D721Med (cell line): ENCODE measurements at regions not wholly inside any gene's neighbourhood (a gene's known extent, or its start where the extent isn't known, plus 50 kb on each side); places are given as distances from the start of the nearest gene placed in this dataset.

Experiments used
- DNase-seq: peaks from one replicate; pipeline ENCODE4 v3.0.0; 2011; ENCODE audit warnings: low spot score; ENCODE audit not compliant: insufficient read length
- FAIRE-seq: peaks from 2 replicates; lab custom pipeline; 2011; peaks lifted over from hg19 to GRCh38; lab: Jason Lieb, UNC
- CTCF ChIP-seq: IDR thresholded peaks from 2 replicates; pipeline ENCODE4 v1.5.1; 2012; ENCODE audit warnings: mild to moderate bottlenecking, control low read depth; ENCODE audit not compliant: insufficient read depth; ENCODE audit errors: missing control alignments

DNA sequence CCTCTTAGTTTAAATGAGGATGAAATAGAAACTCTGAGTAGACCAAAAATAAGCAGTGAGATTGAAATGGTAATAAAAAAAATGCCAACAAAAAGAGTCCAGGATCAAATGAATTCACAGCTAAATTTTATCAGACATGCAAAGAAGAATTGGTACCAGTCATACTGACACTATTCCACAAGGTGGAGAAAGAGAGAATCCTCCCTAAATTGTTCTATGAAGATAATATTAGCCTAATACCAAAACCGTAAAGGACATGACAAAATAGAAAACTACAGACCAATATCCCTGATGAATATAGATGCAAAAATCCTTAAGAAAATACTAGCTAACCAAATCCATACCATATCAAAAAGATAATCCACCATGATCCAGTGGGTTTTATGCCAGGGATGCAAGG lies 169.8 kb upstream of the CHORDC1 start:
- no peak for DNase-seq
- no peak for FAIRE-seq
- TF ChIP-seq CTCF: no peak

- no peak for FAIRE-seq
- DNase-seq: no peak
- TF ChIP-seq CTCF: no peak
These were observed 168.9 kb upstream of the CHORDC1 start for GRCh38 chr11:90391756-90392155.

- DNase-seq (no peak), FAIRE-seq (no peak)
- no peak for TF ChIP-seq CTCF
These were observed 157.4 kb upstream of the CHORDC1 start for GRCh38 chr11:90380206-90380605.

DNA sequence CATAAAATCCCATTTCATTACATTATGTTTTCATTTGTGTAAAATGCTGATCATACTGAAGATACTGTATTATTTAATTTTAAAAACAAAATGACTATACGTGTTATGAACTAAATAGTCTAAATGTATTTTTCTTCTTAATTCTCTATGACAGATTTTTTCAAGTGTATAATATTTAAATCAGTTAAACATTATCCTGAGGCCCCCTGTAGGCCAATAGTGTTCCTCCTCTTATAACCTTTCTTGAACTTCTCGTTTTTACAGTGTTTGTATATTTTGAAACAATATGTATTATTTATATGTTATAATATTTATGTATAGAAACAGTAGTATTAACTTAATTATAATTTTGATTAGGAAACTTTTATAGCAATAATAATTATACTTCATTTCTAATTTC lies 151.1 kb upstream of the CHORDC1 start:
- DNase-seq (no peak), FAIRE-seq (no peak)
- TF ChIP-seq CTCF: no peak

DNA sequence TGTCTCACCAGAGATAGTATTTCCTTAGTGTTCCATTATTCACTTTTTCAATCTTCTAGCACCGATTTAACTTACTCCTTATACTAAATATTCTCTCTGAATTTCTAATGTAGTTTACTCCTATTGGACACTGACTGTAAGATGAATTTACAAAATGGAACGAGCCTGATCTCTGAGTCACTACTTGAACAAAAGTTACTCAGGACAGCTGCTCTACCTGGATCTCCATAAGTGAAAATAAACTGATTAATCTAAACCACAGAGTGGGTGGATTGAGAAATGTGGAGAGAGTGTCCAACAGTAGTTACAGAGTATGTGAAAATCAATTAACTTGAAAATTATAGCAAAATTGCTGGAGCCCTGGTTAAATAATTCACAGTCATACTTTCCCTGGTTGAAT lies 141.7 kb upstream of the CHORDC1 start:
- no peak for TF ChIP-seq CTCF
- no peak for FAIRE-seq
- no peak for DNase-seq

DNA sequence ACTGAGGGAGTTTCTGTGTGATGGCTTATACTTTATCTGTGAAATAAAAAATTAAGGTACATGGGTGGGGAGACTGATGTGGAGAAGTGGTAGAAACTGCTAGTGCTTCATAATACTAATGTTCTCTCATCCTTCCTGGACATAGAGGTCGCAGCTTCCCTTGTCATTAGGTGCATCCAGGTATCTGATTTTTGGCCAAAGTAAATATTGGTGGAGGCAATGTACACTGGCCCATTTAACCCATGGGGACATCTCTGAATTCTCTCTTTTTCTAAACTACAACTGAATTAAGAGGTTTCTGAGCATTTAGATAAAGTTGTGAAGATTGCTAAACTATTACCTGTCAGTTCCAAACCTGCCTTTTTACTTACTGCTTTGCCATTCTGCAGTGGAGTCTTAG lies 140.9 kb upstream of the CHORDC1 start:
- DNase-seq (no peak), FAIRE-seq (no peak)
- no peak for TF ChIP-seq CTCF

DNA sequence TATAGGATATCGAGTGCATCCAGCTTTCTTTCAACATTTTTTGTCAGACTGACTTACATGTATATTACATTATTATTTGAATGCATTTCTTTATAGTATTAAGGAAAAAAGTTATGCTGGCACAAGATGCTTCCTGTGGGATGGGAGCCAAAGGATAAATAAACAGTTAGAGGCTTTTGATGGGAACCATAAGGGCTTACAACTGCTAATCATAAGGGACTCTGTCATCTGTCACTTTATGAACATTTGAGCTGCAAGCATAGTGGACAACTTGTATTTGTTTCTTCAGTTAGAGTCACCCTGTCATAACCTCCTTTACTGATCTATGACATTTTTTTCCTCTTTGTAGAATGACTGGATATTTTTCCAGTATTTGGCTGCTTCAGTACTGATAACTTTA lies 132.4 kb upstream of the CHORDC1 start:
- no peak for TF ChIP-seq CTCF
- DNase-seq (no peak), FAIRE-seq (no peak)
